G401.6 (cell line): ENCODE measurements at regions not wholly inside any gene's neighbourhood (a gene's known extent, or its start where the extent isn't known, plus 50 kb on each side); places are given as distances from the start of the nearest gene placed in this dataset.
"Not testable (repeated sequence)": the region's sequence is repeated elsewhere in the genome, so short reads cannot be mapped to it uniquely, and the experiment has no call there.

Experiments
- FAIRE-seq: peaks from 2 replicates; lab custom pipeline; 2012; peaks lifted over from hg19 to GRCh38; lab: Jason Lieb, UNC

DNA sequence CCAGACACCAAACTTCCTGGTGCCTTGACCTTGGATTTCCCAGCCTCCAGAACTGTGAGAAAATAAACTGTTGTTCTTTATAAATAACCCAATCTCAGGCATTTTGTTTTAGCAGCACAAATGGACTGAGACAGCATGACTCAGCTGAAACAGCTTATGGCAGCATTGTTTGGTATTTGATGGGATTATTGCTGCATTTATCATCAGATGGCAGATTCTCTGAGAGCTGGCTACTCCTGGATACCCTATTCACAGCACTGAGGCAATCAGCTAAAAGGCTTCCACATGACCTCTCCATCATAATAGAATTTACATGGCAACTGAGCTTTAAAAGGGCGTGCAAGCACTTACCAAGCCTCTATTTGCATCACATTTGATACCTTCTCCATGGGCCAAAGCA, 623.1 kb upstream of the CPEB2 start:
- no peak for FAIRE-seq

GRCh38 chr4:14383652-14384051, 618.6 kb upstream of the CPEB2 start:
- no peak for FAIRE-seq

DNA sequence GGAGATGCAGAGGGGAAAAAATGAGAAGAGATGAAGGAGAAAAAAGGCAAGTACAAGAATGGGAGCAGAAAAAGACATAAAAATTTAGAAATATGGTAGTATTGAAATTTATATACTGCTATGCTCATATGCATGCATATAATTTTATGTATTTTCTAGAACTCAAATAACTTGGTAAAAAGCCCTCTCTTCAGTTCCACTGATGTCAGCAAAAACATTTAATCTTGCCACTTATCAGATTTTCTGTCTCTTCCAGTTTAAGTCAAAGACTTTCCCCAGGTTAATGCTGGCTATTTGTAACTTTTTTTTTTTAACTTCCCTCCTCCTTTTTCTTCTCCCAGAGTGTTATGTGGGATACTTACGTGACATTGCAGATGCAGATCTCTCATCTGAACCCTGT, 617.5 kb upstream of the CPEB2 start:
- no peak for FAIRE-seq

- FAIRE-seq = no peak
Observed at GRCh38 chr4:14386196-14386595, 616.1 kb upstream of the CPEB2 start.

- no peak for FAIRE-seq
Observed at GRCh38 chr4:14387647-14388046, 614.6 kb upstream of the CPEB2 start.

DNA sequence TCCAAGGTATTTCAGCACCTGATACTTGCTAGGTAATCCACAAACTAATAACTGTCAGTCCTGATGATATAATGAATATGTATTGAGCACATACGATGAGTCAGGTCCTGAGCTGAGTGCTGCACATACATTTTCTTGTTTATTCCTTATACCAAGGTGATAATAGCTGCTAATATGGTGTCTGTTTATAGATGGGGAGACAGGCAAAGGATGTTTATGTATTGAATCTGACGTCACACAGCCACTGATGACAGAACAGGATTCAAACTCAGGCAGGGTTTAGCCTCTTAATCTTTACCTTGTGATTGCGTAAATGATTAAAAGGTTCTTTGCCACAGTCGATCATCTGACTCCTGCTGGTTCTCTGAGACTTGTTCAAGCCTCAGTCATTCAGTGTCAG, 609.9 kb upstream of the CPEB2 start:
- FAIRE-seq = no peak

DNA sequence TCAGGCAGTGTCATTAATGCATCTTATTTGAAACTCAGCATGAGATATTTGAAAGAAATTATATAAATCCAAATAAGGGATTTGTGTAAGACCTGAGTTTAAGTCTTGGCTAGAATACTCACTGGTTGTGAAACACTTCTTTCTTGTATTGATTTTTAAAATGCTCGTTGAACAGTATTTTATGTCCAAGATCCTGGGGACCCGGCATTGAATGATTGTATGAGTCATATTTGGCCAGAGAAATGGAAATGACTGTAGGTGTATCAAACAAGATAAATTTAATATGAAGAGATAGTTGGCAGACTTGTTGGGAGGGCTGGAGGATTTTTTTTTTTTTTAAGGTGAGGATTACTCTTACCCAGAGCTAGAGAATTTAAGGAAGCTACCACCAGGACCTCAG, 606.1 kb upstream of the CPEB2 start:
- FAIRE-seq = no peak

DNA sequence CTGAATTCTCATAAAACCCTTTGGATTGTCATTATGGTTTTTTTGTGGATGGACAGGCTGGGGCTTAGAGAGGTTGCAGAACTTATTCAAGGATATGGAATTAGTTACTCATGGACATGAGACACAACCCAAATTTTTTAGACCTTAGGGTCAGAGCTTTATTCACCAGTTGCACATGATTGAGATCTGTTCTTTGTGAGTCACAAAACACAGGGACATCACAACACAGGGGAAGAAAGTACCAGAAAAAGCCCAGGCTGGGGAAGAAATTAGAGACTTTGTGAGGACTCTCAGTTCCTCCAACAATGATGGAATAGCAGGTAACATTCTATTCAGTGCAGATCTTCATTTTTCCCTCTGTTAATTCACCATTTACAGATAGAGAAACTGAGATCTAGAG, 602.4 kb upstream of the CPEB2 start:
- no peak for FAIRE-seq

GRCh38 chr4:14400307-14400706, 602.0 kb upstream of the CPEB2 start:
- FAIRE-seq = no peak

DNA sequence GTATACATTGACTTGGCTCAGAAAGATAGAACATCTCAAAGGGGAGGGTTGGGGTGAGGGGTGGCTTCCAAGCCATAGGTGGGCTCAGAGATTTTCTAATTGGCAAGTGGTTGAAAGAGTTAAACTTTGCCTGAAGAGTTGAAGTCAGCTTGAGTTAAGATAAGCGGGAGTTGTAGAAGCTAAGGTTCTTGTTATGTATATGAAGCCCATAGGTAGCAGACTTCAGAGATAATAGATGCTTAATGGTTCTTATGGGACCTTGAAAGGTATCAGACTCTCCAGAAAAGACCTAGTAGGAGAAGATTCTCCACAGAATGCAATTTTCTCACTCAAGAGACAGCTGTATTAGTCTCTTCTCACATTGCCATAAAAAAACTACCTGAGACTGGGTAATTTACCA, 599.1 kb upstream of the CPEB2 start:
- FAIRE-seq = no peak

DNA sequence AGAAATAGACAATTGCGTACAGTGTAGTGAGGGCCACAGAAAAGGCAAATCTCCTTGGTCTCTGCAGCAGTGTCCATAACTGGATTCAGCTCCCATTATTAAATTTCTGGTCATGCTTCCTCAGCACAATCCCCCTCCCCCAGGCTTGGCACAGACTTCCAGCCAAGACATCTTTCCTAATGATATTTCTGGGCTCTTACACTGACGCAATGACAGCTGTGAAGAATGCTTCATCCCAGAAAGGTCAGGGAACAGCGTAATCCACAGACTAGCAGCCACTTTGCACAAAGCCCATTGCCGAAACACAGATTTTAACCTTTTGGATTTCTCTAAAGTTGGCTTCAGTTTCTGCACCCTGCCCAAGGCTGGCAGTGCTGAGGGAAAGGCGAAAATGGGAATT, 597.6 kb upstream of the CPEB2 start:
- no peak for FAIRE-seq

DNA sequence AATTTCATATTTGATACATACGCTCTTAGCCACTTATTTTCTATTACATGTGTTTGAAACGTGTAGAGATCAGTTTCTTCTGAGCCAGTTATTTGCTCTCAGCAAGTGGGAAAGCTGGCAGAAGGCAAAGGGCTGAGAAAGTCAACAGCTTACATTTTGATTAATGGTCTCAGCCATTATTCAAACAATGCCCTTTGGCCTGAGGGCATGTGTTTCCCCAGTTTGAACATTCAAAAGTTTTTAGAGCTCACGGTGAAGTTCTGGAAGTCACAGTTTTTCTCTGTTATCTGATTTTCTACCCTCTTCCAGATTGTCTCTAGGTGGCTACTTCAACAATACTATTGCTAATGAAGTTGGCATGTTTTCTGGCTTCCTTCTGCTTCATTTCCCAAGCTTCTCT, 591.8 kb upstream of the CPEB2 start:
- no peak for FAIRE-seq

DNA sequence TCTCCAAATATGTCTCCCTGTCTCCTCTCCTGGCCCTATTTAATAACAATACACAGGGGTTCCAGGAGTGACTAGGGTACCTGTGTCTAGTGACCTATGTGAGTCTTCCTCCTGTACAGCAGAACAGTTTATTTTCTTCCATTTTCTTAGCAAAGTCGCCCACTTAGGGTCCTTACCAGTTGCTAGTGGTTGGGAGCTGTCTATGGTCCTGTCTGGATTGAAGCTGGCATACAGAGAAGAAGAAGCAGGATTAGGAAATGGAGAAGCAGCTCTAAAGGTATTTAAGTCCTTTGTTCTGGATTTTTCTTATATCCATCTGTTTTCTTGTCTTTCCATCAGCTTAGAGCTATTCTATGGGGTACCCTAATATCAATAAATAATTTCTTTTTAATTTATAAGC, 587.1 kb upstream of the CPEB2 start:
- no peak for FAIRE-seq

DNA sequence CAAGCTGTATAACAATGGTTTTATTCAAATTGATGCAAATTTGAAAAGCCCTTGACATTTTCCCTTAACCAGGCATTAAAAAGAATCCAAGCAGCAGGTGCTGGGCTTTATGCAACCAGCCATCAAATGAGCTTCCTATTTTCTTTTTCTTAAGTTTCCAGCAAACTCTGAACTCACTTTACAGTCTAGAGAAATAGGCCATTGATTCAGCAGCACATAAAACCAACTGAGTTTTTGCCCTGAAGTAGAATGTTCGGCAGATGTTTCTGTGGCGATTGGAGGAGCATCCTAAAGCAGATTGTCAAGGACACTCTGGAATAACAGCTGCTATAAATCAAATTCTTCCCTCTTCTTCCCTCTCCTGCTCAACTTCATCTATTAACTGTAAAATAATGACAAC, 582.8 kb upstream of the CPEB2 start:
- FAIRE-seq = no peak

DNA sequence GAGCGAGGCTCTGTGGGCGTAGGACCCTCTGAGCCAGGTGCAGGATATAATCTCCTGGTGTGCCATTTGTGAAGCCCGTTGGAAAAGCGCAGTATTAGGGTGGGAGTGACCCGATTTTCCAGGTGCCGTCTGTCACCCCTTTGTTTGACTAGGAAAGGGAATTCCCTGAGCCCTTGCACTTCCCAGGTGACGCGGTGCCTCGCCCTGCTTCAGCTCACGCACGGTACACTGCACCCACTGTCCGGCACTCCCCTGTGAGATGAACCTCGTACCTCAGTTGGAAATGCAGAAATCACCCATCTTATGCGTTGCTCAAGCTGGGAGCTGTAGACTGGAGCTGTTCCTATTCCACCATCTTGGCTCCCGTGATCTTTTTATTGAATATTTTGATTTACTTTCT, 576.0 kb upstream of the CPEB2 start:
- FAIRE-seq = not testable (repeated sequence)

GRCh38 chr4:14428125-14428524, 574.2 kb upstream of the CPEB2 start:
- FAIRE-seq = no peak

- no peak for FAIRE-seq
Observed at GRCh38 chr4:14431155-14432134, 570.8 kb upstream of the CPEB2 start.

DNA sequence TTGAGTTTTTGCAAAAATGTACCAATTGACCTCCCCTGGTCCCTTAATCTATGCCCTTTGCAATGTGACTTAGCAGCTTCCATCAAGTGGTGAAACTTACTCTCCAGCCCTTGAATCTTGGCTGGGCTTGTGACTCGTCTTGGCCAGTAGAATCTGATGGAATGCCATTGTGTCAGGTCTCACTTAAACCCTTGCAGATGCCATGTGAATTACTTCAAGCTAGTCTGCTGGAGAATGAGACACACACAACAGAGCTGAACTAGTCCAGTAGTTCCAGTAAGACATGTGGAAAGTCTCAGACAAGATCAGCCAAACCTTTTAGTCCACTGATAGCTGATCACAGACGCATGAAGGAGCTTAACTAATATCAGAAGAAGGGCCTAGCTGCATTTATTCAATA, 567.8 kb upstream of the CPEB2 start:
- no peak for FAIRE-seq

GRCh38 chr4:14434916-14435315, 567.4 kb upstream of the CPEB2 start:
- FAIRE-seq = no peak

DNA sequence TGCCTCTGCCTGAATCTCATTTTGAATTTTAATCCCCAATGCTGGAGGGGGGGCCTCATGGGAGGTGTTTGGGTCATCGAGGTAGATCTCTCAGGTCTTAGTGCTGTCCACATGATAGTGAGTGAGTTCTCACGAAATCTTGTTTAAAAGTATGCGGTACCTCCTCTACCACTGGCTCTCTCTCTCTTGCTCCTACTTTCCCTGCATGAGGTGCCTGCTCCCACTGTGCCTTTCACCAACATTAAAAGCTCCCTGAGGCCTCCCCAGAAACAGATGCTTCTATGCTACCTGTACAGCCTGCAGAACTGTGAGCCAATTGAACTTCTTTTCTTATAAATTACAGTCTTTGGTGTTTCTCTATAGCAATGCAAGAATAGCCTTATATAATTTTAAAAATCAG, 560.7 kb upstream of the CPEB2 start:
- FAIRE-seq = no peak

DNA sequence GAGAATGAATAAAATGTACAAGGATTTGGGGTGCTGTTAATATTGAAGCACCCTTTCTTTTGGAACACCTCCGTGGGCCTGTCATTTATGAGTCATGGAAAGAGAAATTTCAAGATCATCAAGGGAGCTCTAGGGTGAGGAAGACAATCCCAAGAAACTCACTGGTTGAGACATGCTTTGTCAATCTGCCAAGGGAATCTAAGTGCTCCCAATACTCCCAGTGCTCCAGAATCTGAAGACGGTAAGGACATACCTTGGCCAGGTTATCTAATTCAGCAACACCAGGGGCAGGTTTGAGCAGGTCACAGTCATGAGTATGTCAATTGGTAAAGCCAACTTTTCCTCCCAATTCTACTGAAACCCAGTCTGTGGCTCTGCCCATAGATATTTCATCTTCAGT, 556.4 kb upstream of the CPEB2 start:
- FAIRE-seq = no peak

DNA sequence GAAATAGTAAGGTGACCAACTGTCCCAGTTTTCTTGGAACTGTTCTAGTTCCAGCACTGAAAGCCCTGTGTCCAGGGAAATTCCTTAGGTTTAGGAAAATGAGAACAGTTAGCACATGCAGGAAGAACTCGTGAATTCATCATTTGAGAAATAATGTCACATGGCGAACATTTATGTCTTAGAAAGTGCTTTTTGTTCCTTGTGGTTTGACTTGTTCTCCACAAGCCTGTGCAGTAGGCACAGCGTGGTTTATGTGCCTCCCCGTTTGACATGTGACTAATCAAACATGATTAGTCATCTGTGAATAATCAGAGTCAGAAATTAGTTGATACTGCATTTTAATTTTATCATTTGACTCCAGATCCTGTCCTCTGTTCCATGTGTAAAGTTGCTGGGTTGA, 556.0 kb upstream of the CPEB2 start:
- no peak for FAIRE-seq

GRCh38 chr4:14446904-14447303, 555.4 kb upstream of the CPEB2 start:
- no peak for FAIRE-seq

DNA sequence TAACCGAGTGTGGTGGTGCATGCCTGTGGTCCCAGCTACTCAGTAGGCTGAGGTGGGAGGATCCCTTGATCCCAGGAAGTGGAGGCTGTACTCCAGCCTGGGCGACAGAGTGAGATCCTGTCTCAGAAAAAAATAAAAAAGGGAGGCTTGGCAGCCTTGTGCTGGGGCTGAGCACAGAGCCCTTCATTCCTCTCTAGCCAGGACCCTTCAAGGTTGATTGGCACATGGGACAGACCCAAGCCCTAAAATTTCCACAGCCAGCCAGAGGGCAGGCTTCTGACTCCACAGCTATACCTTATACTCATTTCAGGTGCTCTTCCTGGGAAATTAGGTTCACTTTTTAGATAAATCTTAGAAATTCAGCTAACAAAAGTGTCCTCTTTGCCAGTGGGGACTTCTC, 553.0 kb upstream of the CPEB2 start:
- FAIRE-seq = no peak
